ENCODE measurements at regions not wholly inside any gene's neighbourhood (a gene's known extent, or its start where the extent isn't known, plus 50 kb on each side); places are given as distances from the start of the nearest gene placed in this dataset.

DNA sequence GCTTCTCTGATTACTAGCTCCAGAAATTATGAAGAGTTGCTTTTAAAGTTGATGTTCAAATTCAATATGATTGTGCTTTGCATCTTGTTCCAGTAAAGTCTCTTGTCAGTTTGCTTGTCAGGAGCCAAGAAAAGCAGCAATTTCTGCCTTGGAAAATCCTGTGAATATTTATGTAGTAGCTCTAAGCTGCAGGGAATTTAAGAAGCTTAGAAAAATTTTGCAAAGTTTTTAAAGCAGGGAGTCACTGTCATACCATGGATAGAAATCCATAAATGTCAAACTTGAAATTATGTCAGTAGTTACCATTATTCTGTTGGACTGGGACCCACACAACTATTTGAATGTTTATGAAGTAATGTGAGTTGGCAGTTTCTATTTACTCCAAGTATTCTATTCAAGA lies 169.3 kb downstream of the TMEM200C start:
- TF ChIP-seq CTCF (IDR thresholded peaks at IDR 0.05) = no peak
- H3K36me3 ChIP-seq = no peaks in the 10 kb centered on the region

DNA sequence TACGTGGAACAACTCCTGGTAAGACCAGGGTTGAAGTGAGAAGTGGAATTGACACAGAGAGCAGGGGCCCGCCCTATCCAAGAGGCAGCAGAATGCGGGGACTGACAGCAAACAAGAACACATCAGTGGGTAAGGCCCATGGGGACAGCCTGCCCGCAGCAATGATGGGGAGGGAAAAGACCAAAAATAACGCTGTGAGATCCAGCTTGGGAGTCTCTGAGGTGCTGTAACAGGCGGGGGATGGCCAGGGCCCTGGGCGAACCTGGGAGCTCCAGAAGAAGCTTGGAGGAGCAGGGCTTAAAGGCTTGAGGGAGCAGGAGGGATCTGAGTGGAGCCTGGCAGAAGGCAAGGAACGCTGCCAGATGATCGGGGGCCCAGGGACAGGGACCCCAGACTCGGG lies 173.4 kb downstream of the TMEM200C start:
- Histone ChIP-seq H3K27ac (no peak overlapping the region), H3K4me1 (ENCODE audit: control insufficient read depth in 1 of 2, low read depth in 2 of 2) (no peaks in the 10 kb centered on the region), H3K9me3 (no peaks in the 10 kb centered on the region), H3K27me3 (replicated peaks; ENCODE audit: insufficient read depth) (no peaks in the 10 kb centered on the region), H3K4me3 (no peak overlapping the region), H3K36me3 (no peaks in the 10 kb centered on the region)
- ATAC-seq (ENCODE audit: insufficient number of reproducible peaks, low FRiP score, low read depth) (no peak), DNase-seq (ENCODE audit: low spot score) (no peak)
- no peak for TF ChIP-seq CTCF (IDR thresholded peaks at IDR 0.05)

More for the DNA sequence above, 169.3 kb downstream of the TMEM200C start:
- Histone ChIP-seq H3K27ac (no peak overlapping the region), H3K4me1 (ENCODE audit: control insufficient read depth in 1 of 2, low read depth in 2 of 2) (no peaks in the 10 kb centered on the region), H3K27me3 (replicated peaks; ENCODE audit: insufficient read depth) (no peaks in the 10 kb centered on the region), H3K9me3 (no peaks in the 10 kb centered on the region), H3K4me3 (no peak overlapping the region)
- DNase-seq (ENCODE audit: low spot score) (no peak), ATAC-seq (ENCODE audit: insufficient number of reproducible peaks, low FRiP score, low read depth) (no peak)

DNA sequence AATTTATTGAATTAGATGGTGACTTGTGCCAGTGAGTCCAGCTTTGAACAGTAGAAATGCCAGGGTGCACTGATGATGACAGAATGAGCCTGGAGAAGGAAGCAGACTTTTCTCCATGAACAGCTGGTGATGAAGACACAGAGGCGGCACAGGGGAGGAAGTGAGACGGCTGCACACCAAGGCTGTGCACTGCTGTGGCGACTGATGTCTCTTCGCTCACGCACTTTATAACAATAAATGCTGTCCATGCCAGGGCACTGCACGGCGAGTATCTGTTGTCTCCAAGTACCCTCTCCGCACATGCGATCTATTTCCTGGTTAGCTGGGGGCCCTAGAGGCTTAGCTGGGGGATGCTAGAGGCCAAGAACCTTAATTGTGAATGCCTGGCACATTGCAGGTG lies 175.2 kb downstream of the TMEM200C start:
- Histone ChIP-seq H3K36me3 (no peaks in the 10 kb centered on the region), H3K4me3 (no peak overlapping the region), H3K27ac (no peak overlapping the region), H3K9me3 (no peaks in the 10 kb centered on the region), H3K4me1 (ENCODE audit: control insufficient read depth in 1 of 2, low read depth in 2 of 2) (no peaks in the 10 kb centered on the region), H3K27me3 (replicated peaks; ENCODE audit: insufficient read depth) (no peaks in the 10 kb centered on the region)
- ATAC-seq (ENCODE audit: insufficient number of reproducible peaks, low FRiP score, low read depth) = no peak
- DNase-seq (ENCODE audit: low spot score) = no peak
- no peak for TF ChIP-seq CTCF (IDR thresholded peaks at IDR 0.05)

- no peak for ATAC-seq (ENCODE audit: insufficient number of reproducible peaks, low FRiP score, low read depth)
- no peaks in the 10 kb centered on the region for H3K4me1 ChIP-seq (ENCODE audit: control insufficient read depth in 1 of 2, low read depth in 2 of 2)
- no peak overlapping the region for H3K27ac ChIP-seq
- no peak for DNase-seq (ENCODE audit: low spot score)
- no peaks in the 10 kb centered on the region for H3K27me3 ChIP-seq (replicated peaks; ENCODE audit: insufficient read depth)
- no peak overlapping the region for H3K4me3 ChIP-seq
- H3K9me3 ChIP-seq = no peaks in the 10 kb centered on the region
- TF ChIP-seq CTCF (IDR thresholded peaks at IDR 0.05) = no peak
- no peaks in the 10 kb centered on the region for H3K36me3 ChIP-seq
Observed at GRCh38 chr18:5717256-5717655, 173.5 kb upstream of the EPB41L3 start.

GRCh38 chr18:5710676-5711075 lies 166.9 kb upstream of the EPB41L3 start:
- H3K4me1 ChIP-seq (ENCODE audit: control insufficient read depth in 1 of 2, low read depth in 2 of 2) = no peaks in the 10 kb centered on the region
- DNase-seq (ENCODE audit: low spot score) (no peak), ATAC-seq (ENCODE audit: insufficient number of reproducible peaks, low FRiP score, low read depth) (no peak)
- H3K27me3 ChIP-seq (replicated peaks; ENCODE audit: insufficient read depth) = no peaks in the 10 kb centered on the region
- H3K9me3 ChIP-seq = no peaks in the 10 kb centered on the region
- H3K36me3 ChIP-seq = no peaks in the 10 kb centered on the region
- no peak overlapping the region for H3K27ac ChIP-seq
- H3K4me3 ChIP-seq = no peak overlapping the region
- TF ChIP-seq CTCF (IDR thresholded peaks at IDR 0.05) = no peak
